Naive thymus-derived CD4-positive, alpha-beta T cell (primary cell): ENCODE measurements at regions not wholly inside any gene's neighbourhood (a gene's known extent, or its start where the extent isn't known, plus 50 kb on each side); places are given as distances from the start of the nearest gene placed in this dataset.
"Not testable (repeated sequence)": the region's sequence is repeated elsewhere in the genome, so short reads cannot be mapped to it uniquely, and the experiment has no call there.

Experiments
- ATAC-seq: fragments of 150-1000 bp; cut with Tn5 transposase; 2 replicates; pipeline ENCODE4 v1.10.0; 2021; ENCODE audit warnings: mild to moderate bottlenecking, moderate library complexity
- CTCF ChIA-PET: fragments of 350-600 bp; sonication (Branson Sonifier 250); formaldehyde crosslinking; loops from one replicate; lab custom pipeline; 2021; ENCODE audit warnings: antibody characterized with exemption; lab: Charles Lee
- POLR2A ChIA-PET: fragments of 350-600 bp; sonication (Branson Sonifier 250); formaldehyde crosslinking; loops from one replicate; lab custom pipeline; 2021; ENCODE audit warnings: antibody characterized with exemption, inconsistent platforms; lab: Charles Lee
- DNase-seq, 9 donors: peaks; one replicate each; pipeline versions ENCODE4 v3.0.0 to v3.0.0-alpha.2; 2020 to 2022; ENCODE audit warnings: mixed read lengths in 1 of 9
- H3K27ac ChIP-seq: one replicate; pipeline ENCODE4 v1.7.0; 2013; ENCODE audit warnings: mild to moderate bottlenecking, low read depth, low read length, moderate library complexity
- H3K27me3 ChIP-seq, 2 donors: one replicate each; pipeline ENCODE4 v1.7.0; 2013; ENCODE audit warnings: low read length in 2 of 2, mild to moderate bottlenecking in 2 of 2, moderate library complexity in 2 of 2; ENCODE audit not compliant: control insufficient read depth in 2 of 2, insufficient read depth in 2 of 2
- H3K36me3 ChIP-seq, 3 experiments: 1 replicate in 2 of 3; 2 replicates in 1 of 3; pipeline ENCODE4 v1.7.0; 2013; ENCODE audit warnings: low read length in 3 of 3, mild to moderate bottlenecking in 3 of 3, moderate library complexity in 1 of 3; ENCODE audit not compliant: insufficient read depth in 3 of 3, control insufficient read depth in 2 of 3
- H3K4me1 ChIP-seq, 2 donors: one replicate each; pipeline ENCODE4 v1.7.0; 2013; ENCODE audit warnings: low read length in 2 of 2, mild to moderate bottlenecking in 2 of 2, moderate library complexity in 1 of 2; ENCODE audit not compliant: control insufficient read depth in 2 of 2, insufficient read depth in 2 of 2
- H3K4me3 ChIP-seq: 2 replicates; pipeline ENCODE4 v1.7.0; 2013; ENCODE audit warnings: mild to moderate bottlenecking, low read length
- H3K9me3 ChIP-seq, 3 experiments: 1 replicate in 2 of 3; 2 replicates in 1 of 3; pipeline ENCODE4 v1.7.0; 2013; ENCODE audit warnings: low read length in 3 of 3; ENCODE audit not compliant: control insufficient read depth in 2 of 3
- H3K27ac Mint-ChIP-seq, 9 donors: one replicate each; pipeline ENCODE4 v1.8.0; 2020 to 2022; ENCODE audit warnings: mixed read lengths in 9 of 9, mild to moderate bottlenecking in 8 of 9, moderate library complexity in 5 of 9, inconsistent platforms in 2 of 9
- H3K27me3 Mint-ChIP-seq, 5 donors: one replicate each; pipeline ENCODE4 v1.8.0; 2021 to 2022; ENCODE audit warnings: mixed read lengths in 5 of 5, mild to moderate bottlenecking in 1 of 5
- H3K36me3 Mint-ChIP-seq, 5 donors: one replicate each; pipeline ENCODE4 v1.8.0; 2020 to 2022; ENCODE audit warnings: mixed read lengths in 5 of 5, mild to moderate bottlenecking in 3 of 5, inconsistent platforms in 1 of 5
- H3K4me1 Mint-ChIP-seq, 7 donors: one replicate each; pipeline ENCODE4 v1.8.0; 2020 to 2022; ENCODE audit warnings: mixed read lengths in 7 of 7, mild to moderate bottlenecking in 3 of 7, inconsistent platforms in 1 of 7
- H3K4me3 Mint-ChIP-seq, 10 donors: one replicate each; pipeline ENCODE4 v1.8.0; 2020 to 2022; ENCODE audit warnings: mild to moderate bottlenecking in 10 of 10, mixed read lengths in 10 of 10, moderate library complexity in 6 of 10, inconsistent platforms in 2 of 10
- H3K9me3 Mint-ChIP-seq, 11 donors: one replicate each; pipeline ENCODE4 v1.8.0; 2020 to 2022; ENCODE audit warnings: mixed read lengths in 11 of 11, mild to moderate bottlenecking in 4 of 11, inconsistent platforms in 1 of 11, moderate library complexity in 1 of 11
- intact Hi-C, 2 donors: fragments of 100-400 bp; cut with micrococcal nuclease; formaldehyde crosslinking; loops; one replicate each; pipeline ENCODE4 v1.15.1; 2023

GRCh38 chr9:61411933-61412605 lies 222.2 kb downstream of the SPATA31A7 start:
- H3K36me3 Mint-ChIP-seq, H3K9me3 ChIP-seq, H3K4me3 ChIP-seq, H3K4me3 Mint-ChIP-seq, H3K27ac ChIP-seq, POLR2A ChIA-PET, H3K27me3 ChIP-seq, H3K27me3 Mint-ChIP-seq, H3K4me1 Mint-ChIP-seq, H3K9me3 Mint-ChIP-seq, intact Hi-C loops, CTCF ChIA-PET, H3K4me1 ChIP-seq, DNase-seq, ATAC-seq, H3K27ac Mint-ChIP-seq, H3K36me3 ChIP-seq: not testable (repeated sequence)

- H3K4me1 ChIP-seq, H3K4me3 Mint-ChIP-seq, H3K27ac ChIP-seq, H3K36me3 ChIP-seq, H3K9me3 Mint-ChIP-seq, intact Hi-C loops, CTCF ChIA-PET, H3K27me3 ChIP-seq, H3K27ac Mint-ChIP-seq, ATAC-seq, H3K9me3 ChIP-seq, POLR2A ChIA-PET, H3K36me3 Mint-ChIP-seq, H3K27me3 Mint-ChIP-seq, H3K4me3 ChIP-seq, DNase-seq, H3K4me1 Mint-ChIP-seq: not testable (repeated sequence)
Measured at GRCh38 chr9:61412738-61413137, 222.9 kb downstream of the SPATA31A7 start.

GRCh38 chr9:61418174-61418573 lies 228.3 kb downstream of the SPATA31A7 start:
- H3K4me1 ChIP-seq, H3K36me3 Mint-ChIP-seq, H3K27me3 ChIP-seq, CTCF ChIA-PET, H3K27me3 Mint-ChIP-seq, intact Hi-C loops, H3K4me1 Mint-ChIP-seq, H3K4me3 Mint-ChIP-seq, H3K9me3 ChIP-seq, H3K9me3 Mint-ChIP-seq, H3K27ac ChIP-seq, ATAC-seq, H3K36me3 ChIP-seq, DNase-seq, POLR2A ChIA-PET, H3K4me3 ChIP-seq, H3K27ac Mint-ChIP-seq: not testable (repeated sequence)

GRCh38 chr9:61420267-61420958 lies 230.6 kb downstream of the SPATA31A7 start:
- H3K4me1 ChIP-seq, intact Hi-C loops, H3K27me3 ChIP-seq, CTCF ChIA-PET, POLR2A ChIA-PET, H3K27ac Mint-ChIP-seq, ATAC-seq, H3K4me3 ChIP-seq, H3K27ac ChIP-seq, H3K27me3 Mint-ChIP-seq, DNase-seq, H3K9me3 Mint-ChIP-seq, H3K36me3 Mint-ChIP-seq, H3K36me3 ChIP-seq, H3K9me3 ChIP-seq, H3K4me3 Mint-ChIP-seq, H3K4me1 Mint-ChIP-seq: not testable (repeated sequence)

- CTCF ChIA-PET, intact Hi-C loops, H3K27me3 Mint-ChIP-seq, H3K4me3 ChIP-seq, H3K27ac Mint-ChIP-seq, DNase-seq, H3K4me1 ChIP-seq, H3K27me3 ChIP-seq, H3K9me3 Mint-ChIP-seq, H3K4me3 Mint-ChIP-seq, ATAC-seq, H3K36me3 Mint-ChIP-seq, H3K27ac ChIP-seq, H3K9me3 ChIP-seq, H3K4me1 Mint-ChIP-seq, H3K36me3 ChIP-seq, POLR2A ChIA-PET: not testable (repeated sequence)
Measured at GRCh38 chr9:61447189-61447588, 257.4 kb downstream of the SPATA31A7 start.

- CTCF ChIA-PET, H3K4me1 Mint-ChIP-seq, ATAC-seq: not testable (repeated sequence)
Measured at GRCh38 chr9:61460860-61461259, 271.0 kb downstream of the SPATA31A7 start.

More at GRCh38 chr9:61460860-61461259, 271.0 kb downstream of the SPATA31A7 start:
- H3K36me3 ChIP-seq, H3K27me3 Mint-ChIP-seq, H3K27ac ChIP-seq, intact Hi-C loops, H3K9me3 Mint-ChIP-seq, H3K27ac Mint-ChIP-seq, H3K4me3 Mint-ChIP-seq, H3K36me3 Mint-ChIP-seq, H3K9me3 ChIP-seq, H3K4me1 ChIP-seq, DNase-seq, H3K4me3 ChIP-seq, H3K27me3 ChIP-seq, POLR2A ChIA-PET: not testable (repeated sequence)
